ENCODE measurements at regions not wholly inside any gene's neighbourhood (a gene's known extent, or its start where the extent isn't known, plus 50 kb on each side); places are given as distances from the start of the nearest gene placed in this dataset.

DNA sequence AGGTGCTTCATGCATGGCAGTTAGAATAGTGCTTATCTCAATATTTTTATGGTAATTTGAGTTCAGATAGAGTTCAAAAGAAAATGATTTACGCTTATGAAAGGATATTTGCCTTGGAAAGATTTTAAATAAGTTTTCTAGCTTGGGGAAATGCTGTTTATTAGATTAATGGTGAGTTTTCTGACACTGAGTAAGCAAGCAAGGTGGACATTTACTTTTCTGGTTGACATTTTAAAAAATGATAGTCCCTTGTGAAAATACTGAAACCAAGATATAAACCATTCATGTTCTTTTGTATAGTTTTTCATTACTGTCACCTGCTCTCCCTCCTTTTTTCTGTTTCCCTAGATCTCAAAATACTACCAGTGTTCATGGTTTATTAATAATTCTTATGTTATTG is 1034.8 kb upstream of the SPRY2 start:
- TF ChIP-seq, protein P1, sequence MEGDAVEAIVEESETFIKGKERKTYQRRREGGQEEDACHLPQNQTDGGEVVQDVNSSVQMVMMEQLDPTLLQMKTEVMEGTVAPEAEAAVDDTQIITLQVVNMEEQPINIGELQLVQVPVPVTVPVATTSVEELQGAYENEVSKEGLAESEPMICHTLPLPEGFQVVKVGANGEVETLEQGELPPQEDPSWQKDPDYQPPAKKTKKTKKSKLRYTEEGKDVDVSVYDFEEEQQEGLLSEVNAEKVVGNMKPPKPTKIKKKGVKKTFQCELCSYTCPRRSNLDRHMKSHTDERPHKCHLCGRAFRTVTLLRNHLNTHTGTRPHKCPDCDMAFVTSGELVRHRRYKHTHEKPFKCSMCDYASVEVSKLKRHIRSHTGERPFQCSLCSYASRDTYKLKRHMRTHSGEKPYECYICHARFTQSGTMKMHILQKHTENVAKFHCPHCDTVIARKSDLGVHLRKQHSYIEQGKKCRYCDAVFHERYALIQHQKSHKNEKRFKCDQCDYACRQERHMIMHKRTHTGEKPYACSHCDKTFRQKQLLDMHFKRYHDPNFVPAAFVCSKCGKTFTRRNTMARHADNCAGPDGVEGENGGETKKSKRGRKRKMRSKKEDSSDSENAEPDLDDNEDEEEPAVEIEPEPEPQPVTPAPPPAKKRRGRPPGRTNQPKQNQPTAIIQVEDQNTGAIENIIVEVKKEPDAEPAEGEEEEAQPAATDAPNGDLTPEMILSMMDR (IDR thresholded peaks at IDR 0.05): no peak
- TF ChIP-seq POLR2A (IDR thresholded peaks at IDR 0.05): no peak
